HepG2 (cell line): ENCODE measurements at regions not wholly inside any gene's neighbourhood (a gene's known extent, or its start where the extent isn't known, plus 50 kb on each side); places are given as distances from the start of the nearest gene placed in this dataset.

ENCODE experiments used
- ATAC-seq: fragments of 200-7000 bp; cut with Tn5 transposase; 3 replicates; pipeline ENCODE4 v1.9.1; 2020; ENCODE audit warnings: mild to moderate bottlenecking, moderate library complexity
- BruUV-seq: library from RNA; stranded (reverse); fragments of 400-500 nt; replicated peaks from 2 replicates; lab custom pipeline; 2021; lab: Mats Ljungman, UMichigan
- CTCF ChIA-PET: fragments of 300-600 bp; formaldehyde crosslinking; extraction: SDS; loops from one replicate; lab custom pipeline; 2021; ENCODE audit warnings: low total read pairs, inconsistent platforms, low intra/inter-chr PET ratio; lab: Yijun Ruan, JAX
- POLR2A ChIA-PET: fragments of 350-600 bp; sonication (Branson Sonifier 250); formaldehyde crosslinking; loops from one replicate; lab custom pipeline; 2020; ENCODE audit warnings: antibody characterized with exemption, inconsistent platforms; lab: Yijun Ruan, JAX
- DNase-seq: peaks from one replicate; pipeline ENCODE4 v3.0.0-alpha.2; 2015; ENCODE audit warnings: low spot score
- FAIRE-seq: peaks from 3 replicates; lab custom pipeline; 2011; peaks lifted over from hg19 to GRCh38; lab: Jason Lieb, UNC
- H2AFZ ChIP-seq: one replicate; pipeline ENCODE4 v1.6.1; 2011; ENCODE audit warnings: low read length, inconsistent platforms
- H3K27ac ChIP-seq: fragments of 300-600 bp; 3 replicates; pipeline ENCODE4 v1.8.0; 2011; ENCODE audit warnings: mixed run types, mild to moderate bottlenecking, mixed read lengths, low read length, inconsistent platforms; ENCODE audit not compliant: insufficient read depth; ENCODE audit errors: extremely low read length
- H3K27me3 ChIP-seq, 2 experiments: fragments of 200-600 bp in 1 of 2; 2 replicates in 1 of 2; 3 replicates in 1 of 2; pipeline versions ENCODE4 v1.6.0 to v1.8.0; 2011; ENCODE audit warnings: low read length in 2 of 2, mild to moderate bottlenecking in 2 of 2, moderate library complexity in 2 of 2, inconsistent platforms in 1 of 2; ENCODE audit not compliant: insufficient read depth in 2 of 2, control insufficient read depth in 1 of 2
- H3K36me3 ChIP-seq, 2 experiments: fragments of 200-600 bp in 1 of 2; replicated peaks in 1 of 2; 2 replicates in 1 of 2; 3 replicates in 1 of 2; pipeline versions ENCODE4 v1.5.1 to v1.8.0; 2011; ENCODE audit warnings: low read length in 2 of 2, inconsistent platforms in 1 of 2; ENCODE audit not compliant: insufficient read depth in 2 of 2, control insufficient read depth in 1 of 2
- H3K4me1 ChIP-seq: 2 replicates; pipeline ENCODE4 v1.5.1; 2012; ENCODE audit warnings: low read length, inconsistent platforms; ENCODE audit not compliant: insufficient read depth
- H3K4me2 ChIP-seq: 2 replicates; pipeline ENCODE4 v1.6.0; 2011; ENCODE audit warnings: low read depth, low read length, inconsistent platforms
- H3K4me3 ChIP-seq, 3 experiments: fragments of 200-600 bp in 1 of 3; sonication (generic), shearing (Covaris generic) in 1 of 3; replicated peaks in 1 of 3; 2 replicates each; pipeline ENCODE4 v1.5.1; 2011 to 2016; ENCODE audit warnings: low read length in 3 of 3, inconsistent platforms in 2 of 3, low read depth in 2 of 3, mild to moderate bottlenecking in 2 of 3, control low read depth in 1 of 3, mixed read lengths in 1 of 3; ENCODE audit not compliant: insufficient read depth in 1 of 3
- H3K79me2 ChIP-seq: one replicate; pipeline ENCODE4 v1.6.1; 2011; ENCODE audit warnings: low read length, inconsistent platforms; ENCODE audit not compliant: insufficient read depth
- H3K9ac ChIP-seq: 2 replicates; pipeline ENCODE4 v1.6.0; 2011; ENCODE audit warnings: mild to moderate bottlenecking, low read depth, low read length, inconsistent platforms; ENCODE audit not compliant: insufficient read depth
- H3K9me3 ChIP-seq: 2 replicates; pipeline ENCODE4 v1.5.1; 2012; ENCODE audit warnings: mild to moderate bottlenecking, low read length
- H4K20me1 ChIP-seq: 2 replicates; pipeline ENCODE4 v1.6.0; 2011; ENCODE audit warnings: inconsistent platforms, mild to moderate bottlenecking, low read length, moderate library complexity; ENCODE audit not compliant: insufficient read depth
- ATF6 ChIP-seq: sonication (generic); formaldehyde crosslinking; conservative IDR thresholded peaks from 2 replicates; pipeline ENCODE4 v1.4.0; 2020; ENCODE audit warnings: missing genetic modification reagents
- DMTF1 ChIP-seq: sonication (generic); formaldehyde crosslinking; IDR thresholded peaks from 2 replicates; pipeline ENCODE4 v1.4.0; 2020; ENCODE audit warnings: mild to moderate bottlenecking, missing genetic modification reagents
- KDM3A ChIP-seq: IDR thresholded peaks from 2 replicates; pipeline ENCODE4 v1.6.1; 2018; ENCODE audit warnings: low read depth, missing compliant biosample characterization
- KLF16 ChIP-seq, 2 experiments: sonication (generic) in 1 of 2; formaldehyde crosslinking in 1 of 2; IDR thresholded peaks; 2 replicates each; pipeline versions ENCODE4 v1.6.1 to v1.8.0; 2016 to 2023; ENCODE audit warnings: missing genetic modification reagents in 2 of 2, missing compliant biosample characterization in 1 of 2
- NCOA5 ChIP-seq: sonication (generic); formaldehyde crosslinking; IDR thresholded peaks from 2 replicates; pipeline ENCODE4 v1.4.0; 2020; ENCODE audit warnings: missing genetic modification reagents
- PRDM10 ChIP-seq: sonication (generic); formaldehyde crosslinking; IDR thresholded peaks from 2 replicates; pipeline ENCODE4 v1.4.0; 2020; ENCODE audit warnings: low read depth, missing genetic modification reagents
- SNRNP70 ChIP-seq: fragments of 200-400 bp; formaldehyde crosslinking; IDR thresholded peaks from 2 replicates; pipeline ENCODE4 v1.6.1; 2017; ENCODE audit warnings: mild to moderate bottlenecking, low read depth, low read length, moderate library complexity
- SRF ChIP-seq: IDR thresholded peaks from 2 replicates; pipeline ENCODE4 v1.6.1; 2011; ENCODE audit warnings: mild to moderate bottlenecking, low read depth, low read length, moderate library complexity
- STAT5B ChIP-seq: sonication (generic); formaldehyde crosslinking; IDR thresholded peaks from 2 replicates; pipeline ENCODE4 v1.4.0; 2020; ENCODE audit warnings: missing genetic modification reagents
- WGBS: methylation state at CpG from one replicate; pipeline ENCODE4 v1.1.6; 2017; ENCODE audit warnings: low lambda C conversion rate; 5-methylcytosine and 5-hydroxymethylcytosine counted together
- in situ Hi-C: cut with HindIII; loops from 2 replicates; pipeline ENCODE4 v1.10.0; 2017; ENCODE audit warnings: low pct_unique_long_range_greater_than_20kb; ENCODE audit not compliant: extremely low pct_ligation_motif_present
- intact Hi-C: fragments of 100-400 bp; cut with micrococcal nuclease; formaldehyde crosslinking; loops from one replicate; pipeline ENCODE4 v1.10.0; 2022; ENCODE audit not compliant: unreplicated experiment

- Histone ChIP-seq H3K9ac (no peak overlapping the region), H3K79me2 (no peaks in the 10 kb centered on the region), H3K4me2 (no peak overlapping the region), H2AFZ (no peak overlapping the region), H3K27me3 (no peaks in the 10 kb centered on the region), H3K4me3 (no peak overlapping the region), H3K4me1 (no peaks in the 10 kb centered on the region), H4K20me1 (no peaks in the 10 kb centered on the region), H3K36me3 (no peaks in the 10 kb centered on the region), H3K9me3 (no peaks in the 10 kb centered on the region), H3K27ac (no peak overlapping the region)
- ChIA-PET POLR2A (no interaction called here), CTCF (no interaction called here)
- in situ Hi-C loops: no loop called here
- 58% methylated on average over 3 of the region's 4 CpGs for WGBS
- DNase-seq: no peak
- no peak for FAIRE-seq
- BruUV-seq: no TSS peak
- no peak for ATAC-seq
- intact Hi-C loops: no loop called here
- TF ChIP-seq SNRNP70 (no peak), KLF16 (CRISPR knock-in tag; IDR thresholded peaks at IDR 0.05) (no peak), KDM3A (CRISPR knock-in tag) (no peak), SRF (no peak), NCOA5 (CRISPR knock-in tag) (no peak), PRDM10 (CRISPR knock-in tag) (no peak), STAT5B (CRISPR knock-in tag) (no peak), DMTF1 (CRISPR knock-in tag) (no peak), ATF6 (CRISPR knock-in tag) (no peak)
These were observed 950.1 kb downstream of the DIPK2A start for GRCh38 chr3:144921710-144922109.
